Chondrocyte (in vitro differentiated cells): ENCODE measurements at regions not wholly inside any gene's neighbourhood (a gene's known extent, or its start where the extent isn't known, plus 50 kb on each side); places are given as distances from the start of the nearest gene placed in this dataset.

Experiments used
- DNase-seq: peaks from one replicate; pipeline ENCODE4 v3.0.0; 2021; ENCODE audit warnings: mixed read lengths, low spot score
- H3K27ac Mint-ChIP-seq: one replicate; pipeline ENCODE4 v1.8.0; 2021; ENCODE audit warnings: mild to moderate bottlenecking, moderate library complexity, mixed read lengths; ENCODE audit not compliant: unreplicated experiment
- H3K27me3 Mint-ChIP-seq: 2 replicates; pipeline ENCODE4 v1.8.0; 2021; ENCODE audit warnings: low read depth, mixed read lengths
- H3K36me3 Mint-ChIP-seq: 2 replicates; pipeline ENCODE4 v1.8.0; 2021; ENCODE audit warnings: low read depth, mixed read lengths
- H3K4me1 Mint-ChIP-seq: 2 replicates; pipeline ENCODE4 v1.8.0; 2021; ENCODE audit warnings: low read depth, mild to moderate bottlenecking, mixed read lengths
- H3K4me3 Mint-ChIP-seq: one replicate; pipeline ENCODE4 v1.8.0; 2021; ENCODE audit warnings: mild to moderate bottlenecking, moderate library complexity, mixed read lengths; ENCODE audit not compliant: unreplicated experiment
- H3K9me3 Mint-ChIP-seq: 2 replicates; pipeline ENCODE4 v1.8.0; 2021; ENCODE audit warnings: low read depth, mixed read lengths
- TF ChIP-seq, protein P1 (sequence below): fragments of 200-600 bp; sonication (generic); IDR thresholded peaks from 2 replicates; pipeline ENCODE4 v1.5.0; 2021; ENCODE audit warnings: antibody characterized with exemption, mild to moderate bottlenecking, moderate library complexity

DNA sequence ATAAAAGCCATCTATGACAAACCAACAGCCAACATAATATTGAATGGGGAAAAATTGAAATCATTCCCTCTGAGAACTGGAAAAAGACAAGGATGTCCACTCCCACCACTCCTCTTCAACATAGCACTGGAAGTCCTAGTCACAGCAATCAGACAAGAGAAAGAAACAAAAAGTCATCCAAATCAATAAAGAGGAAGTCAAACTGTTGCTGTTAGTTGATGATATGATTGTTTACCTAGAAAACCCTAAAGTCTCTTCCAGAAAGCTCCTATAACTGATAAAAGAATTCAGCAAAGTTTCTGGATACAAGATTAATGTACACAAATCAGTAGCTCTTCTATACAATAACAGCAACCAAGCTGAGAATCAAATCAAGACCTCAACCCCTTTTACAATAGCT lies 285.1 kb upstream of the PHF14 start:
- Mint-ChIP-seq H3K27ac (no peak overlapping the region), H3K27me3 (peaks cover 6% of the 10 kb centered on the region), H3K36me3 (no peaks in the 10 kb centered on the region), H3K4me1 (no peaks in the 10 kb centered on the region), H3K4me3 (no peak overlapping the region), H3K9me3 (peaks cover 25% of the 10 kb centered on the region)
- TF ChIP-seq, protein P1, sequence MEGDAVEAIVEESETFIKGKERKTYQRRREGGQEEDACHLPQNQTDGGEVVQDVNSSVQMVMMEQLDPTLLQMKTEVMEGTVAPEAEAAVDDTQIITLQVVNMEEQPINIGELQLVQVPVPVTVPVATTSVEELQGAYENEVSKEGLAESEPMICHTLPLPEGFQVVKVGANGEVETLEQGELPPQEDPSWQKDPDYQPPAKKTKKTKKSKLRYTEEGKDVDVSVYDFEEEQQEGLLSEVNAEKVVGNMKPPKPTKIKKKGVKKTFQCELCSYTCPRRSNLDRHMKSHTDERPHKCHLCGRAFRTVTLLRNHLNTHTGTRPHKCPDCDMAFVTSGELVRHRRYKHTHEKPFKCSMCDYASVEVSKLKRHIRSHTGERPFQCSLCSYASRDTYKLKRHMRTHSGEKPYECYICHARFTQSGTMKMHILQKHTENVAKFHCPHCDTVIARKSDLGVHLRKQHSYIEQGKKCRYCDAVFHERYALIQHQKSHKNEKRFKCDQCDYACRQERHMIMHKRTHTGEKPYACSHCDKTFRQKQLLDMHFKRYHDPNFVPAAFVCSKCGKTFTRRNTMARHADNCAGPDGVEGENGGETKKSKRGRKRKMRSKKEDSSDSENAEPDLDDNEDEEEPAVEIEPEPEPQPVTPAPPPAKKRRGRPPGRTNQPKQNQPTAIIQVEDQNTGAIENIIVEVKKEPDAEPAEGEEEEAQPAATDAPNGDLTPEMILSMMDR, result no peak
- no peak for DNase-seq

DNA sequence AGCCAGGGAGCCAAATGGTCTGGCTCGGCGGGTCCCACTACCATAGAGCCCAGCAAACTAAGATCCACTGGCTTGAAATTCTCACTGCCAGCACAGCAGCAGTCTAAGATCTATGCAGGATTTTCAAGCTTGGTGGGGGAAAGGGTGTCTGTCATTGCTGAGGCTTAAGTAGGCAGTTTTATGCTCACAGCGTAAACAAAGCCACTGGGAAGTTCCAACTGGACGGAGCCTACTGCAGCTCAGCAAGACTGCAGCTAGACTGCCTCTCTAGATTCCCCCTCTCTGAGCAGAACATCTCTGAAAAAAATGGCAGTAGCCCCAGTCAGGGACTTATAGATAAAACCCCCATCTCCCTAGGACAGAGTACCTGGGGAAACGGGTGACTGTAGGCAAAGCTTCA lies 277.6 kb upstream of the PHF14 start:
- H3K27ac Mint-ChIP-seq, result no peak overlapping the region

DNA sequence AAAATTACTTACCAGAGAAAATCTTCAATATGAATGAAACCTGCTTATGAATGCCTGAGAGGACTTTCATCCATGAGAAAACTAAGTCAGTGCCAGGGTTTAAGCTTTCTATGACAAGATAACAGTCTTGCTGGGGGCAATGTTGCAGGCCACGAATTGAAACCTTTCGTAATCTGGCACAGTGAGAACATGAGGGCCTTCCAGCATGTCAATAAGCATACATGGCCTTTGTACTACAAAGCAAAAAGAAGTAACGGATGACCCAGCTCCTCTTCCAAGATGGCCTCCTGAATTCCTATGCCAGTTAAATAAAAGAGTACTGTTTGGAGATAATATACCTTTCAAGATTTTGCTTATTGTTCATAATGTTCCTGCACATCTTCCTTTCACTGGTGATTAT lies 270.6 kb upstream of the PHF14 start:
- Mint-ChIP-seq H3K4me1 (no peaks in the 10 kb centered on the region), H3K27ac (no peak overlapping the region), H3K9me3 (peaks cover 17% of the 10 kb centered on the region), H3K36me3 (no peaks in the 10 kb centered on the region), H3K27me3 (no peaks in the 10 kb centered on the region), H3K4me3 (no peak overlapping the region)
- TF ChIP-seq, protein P1, result no peak
- DNase-seq, result no peak

More for the DNA sequence above, 277.6 kb upstream of the PHF14 start:
- peaks cover 22% of the 10 kb centered on the region for H3K9me3 Mint-ChIP-seq
- no peaks in the 10 kb centered on the region for H3K27me3 Mint-ChIP-seq
- TF ChIP-seq, protein P1, result no peak
- H3K4me3 Mint-ChIP-seq, result no peak overlapping the region
- no peaks in the 10 kb centered on the region for H3K36me3 Mint-ChIP-seq
- no peaks in the 10 kb centered on the region for H3K4me1 Mint-ChIP-seq
- no peak for DNase-seq

DNA sequence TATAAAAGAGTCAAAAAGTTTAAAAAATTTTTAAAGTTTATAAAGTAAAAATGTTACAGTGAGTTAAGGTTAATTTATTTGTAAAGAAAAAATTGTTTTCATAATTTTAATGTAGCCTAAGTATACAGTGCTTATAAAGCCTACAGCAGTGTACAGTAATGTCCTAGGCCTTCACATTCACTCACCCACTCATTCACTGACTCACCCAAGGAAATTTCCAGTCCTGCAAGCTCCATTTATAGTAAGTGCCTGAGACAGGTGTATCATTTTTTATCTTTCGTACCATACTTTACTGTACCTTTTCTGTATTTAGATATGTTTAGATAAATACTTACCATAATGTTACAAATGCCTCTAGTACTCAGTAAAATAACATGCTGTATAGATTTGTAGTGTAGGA lies 269.7 kb upstream of the PHF14 start:
- TF ChIP-seq, protein P1, result no peak
- Mint-ChIP-seq H3K4me3 (no peak overlapping the region), H3K4me1 (no peaks in the 10 kb centered on the region), H3K27ac (no peak overlapping the region), H3K27me3 (no peaks in the 10 kb centered on the region), H3K9me3 (peaks cover 15% of the 10 kb centered on the region), H3K36me3 (no peaks in the 10 kb centered on the region)
- DNase-seq, result no peak

- Mint-ChIP-seq H3K4me3 (no peak overlapping the region), H3K27ac (no peak overlapping the region), H3K4me1 (no peaks in the 10 kb centered on the region), H3K27me3 (no peaks in the 10 kb centered on the region), H3K36me3 (no peaks in the 10 kb centered on the region), H3K9me3 (peaks cover 15% of the 10 kb centered on the region)
- TF ChIP-seq, protein P1, result no peak
- no peak for DNase-seq
These were observed 269.0 kb upstream of the PHF14 start for GRCh38 chr7:10704653-10705052.
